Sciatic nerve (tissue), 2 donors: ENCODE measurements at regions not wholly inside any gene's neighbourhood (a gene's known extent, or its start where the extent isn't known, plus 50 kb on each side); places are given as distances from the start of the nearest gene placed in this dataset.
A peak's percentile ranks its signal among the peaks of the same experiment; 100 is the strongest.
"Not testable (repeated sequence)": the region's sequence is repeated elsewhere in the genome, so short reads cannot be mapped to it uniquely, and the experiment has no call there.

Experiments
- ATAC-seq: fragments of 200-7000 bp; cut with Tn5 transposase; one replicate; pipeline ENCODE4 v1.9.1; 2020; ENCODE audit warnings: mild to moderate bottlenecking, moderate library complexity
- DNase-seq: peaks from one replicate; pipeline ENCODE4 v3.0.0-alpha.2; 2020; ENCODE audit warnings: low spot score
- intact Hi-C: fragments of 100-400 bp; cut with DNase I; formaldehyde crosslinking; loops from one replicate; pipeline ENCODE4 v1.14.2; 2022
- donor health status: DM: no; HTN: no; CAD: no.
- donor health status: DM: no; HTN: no; CAD: no.

DNA sequence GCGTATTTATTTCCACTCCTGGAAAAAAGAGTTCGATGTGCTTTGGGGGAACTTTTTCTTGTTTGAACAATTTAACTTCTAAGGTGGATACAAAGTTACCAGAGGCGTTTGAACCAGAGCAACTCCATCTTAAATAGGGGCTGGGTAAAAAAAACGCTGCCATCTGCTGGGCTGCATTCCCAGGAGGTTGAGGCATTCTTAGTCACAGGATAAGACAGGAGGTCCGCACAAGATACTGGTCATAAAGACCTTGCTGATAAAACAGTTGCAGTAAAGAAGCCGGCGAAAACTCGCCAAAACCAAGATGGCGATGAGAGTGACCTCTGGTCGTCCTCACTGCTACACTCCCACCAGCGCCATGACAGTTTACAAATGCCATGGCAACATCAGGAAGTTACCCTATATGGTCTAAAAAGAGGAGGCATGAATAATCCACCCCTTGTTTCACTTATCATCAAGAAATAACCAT is 91.5 kb downstream of the DISP1 start:
- not testable (repeated sequence) for ATAC-seq

DNA sequence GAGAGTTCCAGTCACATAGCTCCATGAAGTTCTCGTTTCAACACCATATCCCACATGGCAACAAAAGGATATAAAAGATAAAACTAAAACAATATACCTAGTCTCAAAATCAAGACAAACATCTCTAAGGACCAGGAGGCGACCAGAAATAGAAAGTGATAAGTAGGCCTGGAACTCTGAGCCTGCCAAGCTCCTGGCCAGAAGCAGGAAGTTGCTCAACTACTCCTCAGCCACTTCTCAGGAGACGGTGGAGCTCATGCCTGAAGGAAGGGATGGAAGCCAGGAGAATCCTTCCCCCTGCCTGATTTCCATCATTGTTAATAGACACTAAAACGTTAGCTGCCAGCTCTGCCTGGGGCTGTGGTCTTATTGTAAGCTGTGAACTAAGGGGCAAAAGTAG is 94.7 kb downstream of the DISP1 start:
- DNase-seq (no peak), ATAC-seq (peak; percentile 93)
- intact Hi-C loops = no loop called here

More for the DNA sequence above, 91.5 kb downstream of the DISP1 start:
- DNase-seq, intact Hi-C loops: not testable (repeated sequence)

GRCh38 chr1:222910699-222911098 is 95.9 kb downstream of the DISP1 start:
- no peak for DNase-seq
- intact Hi-C loops = no loop called here
- ATAC-seq = no peak

GRCh38 chr1:222911866-222912265 is 97.0 kb downstream of the DISP1 start:
- DNase-seq = no peak
- ATAC-seq = no peak
- intact Hi-C loops = no loop called here

DNA sequence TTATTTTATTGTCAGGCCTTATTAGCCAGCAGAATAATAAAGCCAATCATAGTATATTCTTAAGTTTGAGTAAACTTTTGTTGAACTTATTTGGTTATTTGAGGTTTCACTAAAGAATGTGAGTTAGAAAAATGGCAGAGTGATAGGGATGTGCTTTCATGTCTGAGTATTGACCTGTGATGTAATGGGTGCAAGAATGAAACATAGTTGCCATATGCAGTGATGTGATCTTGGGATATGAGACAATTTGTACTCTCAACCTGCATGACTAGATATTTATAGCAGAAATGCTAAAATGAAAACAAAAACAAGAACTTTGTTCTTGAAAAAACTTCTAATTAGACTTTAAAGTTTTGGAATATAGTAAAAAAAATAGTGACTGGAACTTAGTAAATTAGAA is 97.9 kb downstream of the DISP1 start:
- DNase-seq = no peak
- intact Hi-C loops = no loop called here

GRCh38 chr1:222914861-222915632 is 100.2 kb downstream of the DISP1 start:
- DNase-seq (no peak), ATAC-seq (peak; percentile 61)
- intact Hi-C loops = no loop called here

More for the DNA sequence above, 97.9 kb downstream of the DISP1 start:
- no peak for ATAC-seq

GRCh38 chr1:222916100-222916499 is 101.3 kb downstream of the DISP1 start:
- no peak for ATAC-seq
- DNase-seq = no peak
- intact Hi-C loops = no loop called here

DNA sequence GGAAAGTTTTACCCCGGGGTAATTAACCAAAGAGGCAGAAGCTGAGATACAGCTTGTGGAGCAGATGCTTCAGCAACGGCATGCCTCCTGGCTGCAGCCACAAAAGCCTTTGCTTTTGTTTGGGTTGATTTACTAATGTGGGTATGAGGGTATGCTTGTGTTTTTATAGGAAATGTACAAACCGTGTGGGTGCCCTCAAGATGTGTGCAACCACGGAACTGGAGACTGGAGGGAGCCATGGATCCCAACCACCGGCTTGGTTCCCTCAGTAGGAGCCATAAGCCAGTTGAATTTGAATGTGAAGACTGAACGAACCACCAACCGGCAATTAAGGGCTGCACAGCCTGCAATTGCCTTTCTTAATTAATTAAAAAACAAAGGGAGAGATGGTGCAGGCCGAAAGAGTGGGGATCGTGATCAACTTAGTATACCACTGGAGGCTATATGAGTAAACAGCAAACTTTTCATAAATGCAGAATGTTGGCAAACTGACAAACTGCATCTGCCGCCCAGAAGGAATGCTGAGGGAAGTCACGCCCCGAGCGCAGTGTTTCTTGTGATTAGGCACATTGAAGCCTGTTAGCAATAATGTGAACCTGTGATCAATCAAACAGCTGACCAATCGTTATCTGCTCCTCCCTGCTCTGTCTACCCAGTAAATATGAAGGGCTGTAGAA is 104.1 kb downstream of the DISP1 start:
- no peak for DNase-seq
- intact Hi-C loops = no loop called here
- peak; percentile 30 for ATAC-seq

DNA sequence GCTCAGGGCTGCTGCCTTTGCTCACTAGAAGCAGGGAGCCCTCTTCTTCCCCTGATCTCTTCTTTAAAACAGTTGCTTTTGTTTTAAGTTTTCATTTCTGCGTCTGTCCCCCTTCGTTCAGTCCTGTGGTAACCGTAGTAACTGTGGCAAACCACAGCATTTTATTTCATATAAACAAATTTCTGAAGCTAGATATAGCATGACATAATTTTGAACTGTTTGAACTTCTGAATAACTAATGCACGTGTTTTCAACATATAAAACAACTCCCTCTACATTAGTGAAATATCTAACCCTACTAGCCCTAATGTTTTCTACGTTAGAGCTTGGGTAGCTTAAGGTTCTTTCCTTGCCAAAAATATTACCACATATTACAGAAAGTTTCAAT is 104.6 kb downstream of the DISP1 start:
- DNase-seq (no peak), ATAC-seq (no peak)
- intact Hi-C loops = no loop called here

DNA sequence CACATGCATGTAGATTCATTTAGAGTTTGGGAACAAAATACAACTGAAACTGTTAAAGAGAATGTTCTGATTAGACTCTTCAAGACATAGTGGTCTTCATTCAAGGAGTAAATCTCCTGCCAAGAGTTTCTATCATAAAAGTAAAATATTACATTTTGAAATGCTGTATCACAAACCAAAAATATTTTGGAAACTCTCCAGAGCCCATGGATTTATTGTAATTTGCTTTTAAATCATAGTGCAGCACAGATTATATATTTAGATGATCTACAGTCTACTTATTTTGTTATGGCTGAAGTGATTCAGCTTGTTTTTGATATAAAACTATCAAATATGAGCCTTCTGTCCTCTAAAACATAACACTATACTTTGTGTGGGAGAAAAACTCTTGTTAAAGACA is 105.3 kb downstream of the DISP1 start:
- DNase-seq (no peak), ATAC-seq (no peak)
- intact Hi-C loops = no loop called here

- no peak for ATAC-seq
- DNase-seq = no peak
- intact Hi-C loops = no loop called here
Observed at GRCh38 chr1:222921945-222922344, 107.1 kb downstream of the DISP1 start.

DNA sequence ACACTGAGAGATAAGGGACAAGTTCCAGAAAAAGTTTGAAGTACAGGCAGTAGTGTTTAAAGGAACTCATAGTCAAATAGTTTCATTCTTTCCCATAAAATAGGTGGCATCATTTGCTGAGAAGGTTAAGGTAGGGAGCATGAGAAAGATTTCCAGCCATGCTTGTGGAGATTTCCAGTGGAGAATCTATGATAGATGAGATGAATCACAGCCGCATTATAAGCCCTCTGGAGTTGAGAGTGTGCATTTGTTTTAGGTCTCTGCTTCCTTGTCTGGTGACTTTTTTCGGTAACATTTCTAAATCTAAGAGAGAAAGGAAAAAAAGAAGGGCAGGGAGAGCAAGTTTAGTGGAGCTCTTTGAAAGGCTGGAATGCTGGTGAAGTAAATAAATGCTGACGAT is 108.7 kb downstream of the DISP1 start:
- intact Hi-C loops = no loop called here
- no peak for DNase-seq
- ATAC-seq = no peak

GRCh38 chr1:222924136-222924706 is 109.4 kb downstream of the DISP1 start:
- DNase-seq (no peak), ATAC-seq (no peak)
- intact Hi-C loops = no loop called here

GRCh38 chr1:222926566-222926965 is 111.7 kb downstream of the DISP1 start:
- no peak for DNase-seq
- no peak for ATAC-seq
- intact Hi-C loops = no loop called here

DNA sequence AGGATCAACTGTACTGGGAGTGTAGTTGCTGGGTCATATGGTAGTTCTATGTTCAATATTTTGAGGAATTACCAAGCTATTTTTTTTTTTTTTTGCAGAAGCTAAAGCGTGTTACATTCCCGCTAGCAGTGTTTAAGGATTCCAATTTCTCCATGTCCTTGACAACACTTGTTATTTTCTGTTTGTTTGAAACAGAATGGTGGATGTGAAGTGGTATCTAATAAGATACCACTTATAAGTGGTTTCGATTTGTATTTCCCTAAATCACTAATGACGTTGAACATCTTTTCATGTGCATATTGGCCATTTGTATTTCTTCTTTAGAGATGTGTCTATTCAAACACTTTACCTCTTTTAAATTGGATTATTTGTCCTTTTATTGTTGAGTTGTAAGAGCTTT is 112.2 kb downstream of the DISP1 start:
- intact Hi-C loops = no loop called here
- DNase-seq (no peak), ATAC-seq (no peak)

DNA sequence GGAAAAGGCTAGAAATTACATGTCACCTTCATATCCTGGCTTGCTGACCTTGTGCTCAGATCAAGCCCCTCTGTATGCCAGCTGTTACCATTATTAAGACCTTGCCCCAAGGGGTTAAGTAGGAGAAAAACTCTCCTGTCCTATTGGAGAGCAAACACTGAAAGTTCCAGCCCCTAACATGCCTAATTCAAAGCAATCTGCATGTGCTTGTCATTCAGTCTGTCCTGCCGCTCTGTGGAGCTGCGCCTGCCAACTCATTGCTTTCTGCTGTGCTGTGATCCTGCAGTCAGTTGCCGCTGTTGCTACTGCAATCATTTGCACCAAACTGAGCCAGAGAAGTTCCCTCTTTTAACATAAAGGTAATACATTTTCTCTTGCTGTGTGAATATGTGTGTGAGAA is 113.4 kb downstream of the DISP1 start:
- DNase-seq (peak; percentile 71), ATAC-seq (peak; percentile 93)
- intact Hi-C loops = no loop called here

DNA sequence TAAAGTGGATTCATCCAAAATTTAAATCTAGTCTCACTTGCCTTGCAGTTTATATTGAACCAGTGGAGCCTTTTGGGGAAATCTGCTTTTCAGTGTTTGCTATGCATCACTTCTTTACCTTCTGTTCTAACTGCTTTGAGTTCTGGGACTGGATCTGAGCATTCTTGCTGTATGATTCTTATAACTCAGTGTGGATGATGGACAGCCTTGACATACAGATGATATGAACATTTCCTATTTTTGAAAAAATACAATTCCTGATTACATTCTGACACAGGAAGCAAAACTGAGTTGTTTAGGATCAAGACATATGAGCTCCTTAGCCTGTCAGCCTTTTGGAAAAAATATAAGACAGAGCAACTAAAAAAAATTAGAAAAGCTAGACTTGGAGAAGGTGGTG is 115.2 kb downstream of the DISP1 start:
- ATAC-seq (no peak), DNase-seq (no peak)

DNA sequence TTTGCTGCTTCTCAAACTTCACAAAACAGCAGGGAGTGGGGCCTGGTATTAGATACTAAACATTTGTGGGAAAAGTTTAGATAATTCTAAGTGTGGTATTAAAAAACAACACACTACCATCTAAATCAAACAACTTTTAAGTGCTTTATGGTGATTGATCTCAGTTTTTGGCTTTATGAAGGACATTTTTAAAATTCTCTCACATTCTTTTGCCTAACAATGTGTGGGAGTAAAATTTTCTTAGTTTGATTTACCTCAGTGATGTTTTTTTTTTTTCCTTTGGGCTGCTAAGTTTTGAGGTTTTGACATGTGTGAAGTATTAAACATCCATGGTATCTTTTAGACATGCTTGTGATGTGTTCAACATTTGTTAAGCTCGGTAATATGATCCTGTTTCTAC is 116.2 kb downstream of the DISP1 start:
- no peak for ATAC-seq
- DNase-seq = no peak
- intact Hi-C loops = no loop called here

More for the DNA sequence above, 115.2 kb downstream of the DISP1 start:
- intact Hi-C loops = no loop called here

GRCh38 chr1:222933273-222933672 is 118.4 kb downstream of the DISP1 start:
- ATAC-seq = no peak
- intact Hi-C loops = no loop called here
- DNase-seq = no peak

DNA sequence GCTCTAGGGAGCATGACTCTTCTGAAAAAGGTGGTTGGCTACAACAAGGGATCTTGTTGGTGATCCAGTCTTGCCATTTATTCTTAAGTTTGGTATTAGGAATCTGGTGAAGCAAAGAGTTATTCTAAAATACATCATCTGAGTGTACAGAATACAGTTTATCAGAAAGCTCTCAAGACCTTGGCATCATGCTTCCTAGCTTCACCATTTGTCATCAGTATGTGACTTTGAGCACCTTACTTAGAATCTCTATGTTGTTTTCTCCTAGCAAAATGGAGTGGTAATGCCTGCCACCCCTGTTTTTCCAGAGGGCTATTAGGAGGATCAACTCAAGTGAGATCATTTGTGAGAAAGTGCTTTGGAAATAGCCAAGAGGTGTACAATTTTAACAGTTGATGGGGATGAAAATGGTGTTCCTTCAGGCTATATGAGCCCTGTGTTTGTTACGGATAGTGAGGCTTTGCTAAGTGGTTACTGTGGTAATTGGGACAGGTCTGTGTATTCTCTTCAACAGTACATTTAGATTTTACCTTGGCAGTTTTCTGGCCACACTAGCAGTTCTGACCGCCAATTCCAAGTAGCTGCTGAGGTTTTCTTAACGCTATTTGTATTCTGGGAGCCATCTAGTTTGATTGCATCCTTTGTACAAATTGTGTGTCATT is 120.5 kb downstream of the DISP1 start:
- ATAC-seq (no peak), DNase-seq (no peak)
- intact Hi-C loops = no loop called here
